Hematopoietic multipotent progenitor cell (in vitro differentiated cells): ENCODE measurements at regions not wholly inside any gene's neighbourhood (a gene's known extent, or its start where the extent isn't known, plus 50 kb on each side); places are given as distances from the start of the nearest gene placed in this dataset.
"Not testable (repeated sequence)": the region's sequence is repeated elsewhere in the genome, so short reads cannot be mapped to it uniquely, and the experiment has no call there.

Experiments
- DNase-seq, 3 donors: peaks; one replicate each; pipeline ENCODE4 v3.0.0-alpha.2; 2011 to 2015; ENCODE audit warnings: low read depth in 2 of 3, low spot score in 2 of 3

- not testable (repeated sequence) for DNase-seq
These were observed 902.9 kb upstream of the CDH18 start for GRCh38 chr5:20890936-20891335.

DNA sequence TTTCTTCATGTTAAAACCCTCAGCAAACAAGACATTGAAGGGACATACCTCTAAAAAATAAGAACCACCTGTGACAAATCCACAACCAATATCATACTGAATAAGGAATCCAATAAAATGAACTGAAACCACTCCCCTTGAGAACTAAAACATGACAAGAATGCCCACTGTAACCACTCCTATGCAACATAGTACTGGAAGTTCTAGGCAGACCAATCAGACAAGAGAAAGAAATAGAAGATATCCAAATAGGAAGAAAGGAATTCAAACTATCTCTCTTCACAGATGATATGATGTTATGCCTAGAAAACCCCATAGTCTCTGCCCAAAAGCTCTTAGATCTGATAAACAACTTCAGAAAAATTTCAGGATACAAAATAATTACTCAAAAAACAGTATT lies 887.7 kb upstream of the CDH18 start:
- DNase-seq = not testable (repeated sequence)

GRCh38 chr5:20865892-20866291 lies 877.9 kb upstream of the CDH18 start:
- DNase-seq = not testable (repeated sequence)

DNA sequence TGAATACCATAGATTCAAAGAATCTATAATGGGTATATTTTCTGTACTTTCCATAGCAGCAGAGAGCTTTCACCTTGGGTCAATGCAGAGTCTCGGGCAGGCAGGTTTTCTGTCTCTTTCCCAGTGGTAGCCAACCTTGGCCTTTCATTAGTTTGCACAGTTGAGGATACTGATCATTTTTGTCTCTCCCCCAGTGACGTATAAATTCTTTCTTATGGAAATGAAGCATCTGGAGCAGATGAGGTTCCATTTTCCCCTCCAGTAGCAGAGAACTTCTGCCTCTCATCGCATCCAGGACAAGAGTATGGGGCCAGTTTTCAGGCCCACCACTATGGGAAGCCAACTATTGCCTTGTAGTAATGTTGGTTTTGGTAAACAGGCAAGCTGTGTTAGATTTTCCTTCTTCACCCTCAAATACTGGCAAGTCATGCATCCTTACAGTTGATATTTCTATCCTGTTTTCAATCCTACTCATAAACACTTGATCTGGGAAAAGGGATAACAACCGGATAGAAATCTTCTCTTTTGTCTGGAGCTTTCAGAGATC lies 845.2 kb upstream of the CDH18 start:
- no peak for DNase-seq

GRCh38 chr5:20832204-20833080 lies 844.4 kb upstream of the CDH18 start:
- DNase-seq = no peak

DNA sequence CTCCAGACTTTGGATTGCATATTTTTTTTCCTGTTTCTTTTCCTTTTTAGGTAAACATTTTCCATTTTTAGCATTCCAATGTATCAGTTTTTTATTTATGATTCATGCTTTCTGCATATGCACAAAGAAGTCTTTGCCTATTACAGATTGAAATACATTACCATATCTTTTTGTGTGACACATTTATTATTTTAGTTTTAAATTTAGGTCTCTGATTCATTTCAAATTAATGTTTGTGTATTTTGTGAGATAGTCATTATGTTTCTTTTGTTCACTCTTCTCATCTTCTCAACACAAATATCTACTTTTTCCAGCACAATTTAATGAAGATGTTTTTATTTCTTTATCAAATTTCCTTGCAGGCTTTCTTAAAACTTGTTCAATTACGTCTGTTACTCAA lies 838.0 kb upstream of the CDH18 start:
- not testable (repeated sequence) for DNase-seq

- DNase-seq = not testable (repeated sequence)
These were observed 809.2 kb upstream of the CDH18 start for GRCh38 chr5:20797216-20797615.

DNA sequence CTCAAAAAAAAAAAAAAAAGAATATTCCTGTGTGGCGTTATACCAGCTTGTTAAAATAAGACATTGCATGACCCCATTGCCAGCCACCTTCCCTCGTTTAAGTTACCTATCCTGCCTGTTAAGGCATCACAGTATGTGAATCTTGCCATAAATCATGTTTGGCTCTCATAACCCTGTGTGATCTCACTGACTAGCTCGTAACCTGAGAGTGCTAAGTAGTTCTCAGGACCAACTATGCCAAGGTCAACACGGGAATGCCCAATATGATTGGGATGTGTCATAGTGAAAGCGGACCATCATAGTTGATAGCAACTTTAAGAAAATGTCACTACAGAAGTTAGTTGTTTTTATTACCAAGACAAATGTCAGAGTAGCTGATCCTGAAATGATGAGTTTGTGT lies 796.8 kb upstream of the CDH18 start:
- DNase-seq = not testable (repeated sequence)

GRCh38 chr5:20783484-20783883 lies 795.5 kb upstream of the CDH18 start:
- DNase-seq = not testable (repeated sequence)

GRCh38 chr5:20771338-20771737 lies 783.3 kb upstream of the CDH18 start:
- DNase-seq = not testable (repeated sequence)

- not testable (repeated sequence) for DNase-seq
These were observed 777.1 kb upstream of the CDH18 start for GRCh38 chr5:20765074-20765473.

DNA sequence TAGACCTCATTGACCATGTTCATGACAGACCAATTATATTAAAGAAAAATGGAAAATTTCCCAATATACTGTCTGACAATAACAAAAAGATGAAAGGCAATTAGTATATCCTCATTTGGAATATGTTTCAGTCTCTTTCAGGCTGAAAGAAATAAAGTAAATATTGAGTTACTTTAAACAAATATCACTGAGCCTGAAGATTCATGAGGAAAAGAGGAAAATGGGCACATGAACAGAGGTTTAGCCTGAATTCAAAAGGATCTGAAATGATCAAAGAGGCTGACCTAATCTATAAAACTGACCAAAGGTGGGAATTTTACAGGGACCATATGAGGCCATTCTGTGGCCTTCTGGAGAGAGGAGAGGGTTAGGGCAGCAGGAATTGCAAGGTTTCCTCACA lies 771.5 kb upstream of the CDH18 start:
- not testable (repeated sequence) for DNase-seq

GRCh38 chr5:20752179-20752578 lies 764.2 kb upstream of the CDH18 start:
- not testable (repeated sequence) for DNase-seq

GRCh38 chr5:20735715-20736114 lies 747.7 kb upstream of the CDH18 start:
- not testable (repeated sequence) for DNase-seq

DNA sequence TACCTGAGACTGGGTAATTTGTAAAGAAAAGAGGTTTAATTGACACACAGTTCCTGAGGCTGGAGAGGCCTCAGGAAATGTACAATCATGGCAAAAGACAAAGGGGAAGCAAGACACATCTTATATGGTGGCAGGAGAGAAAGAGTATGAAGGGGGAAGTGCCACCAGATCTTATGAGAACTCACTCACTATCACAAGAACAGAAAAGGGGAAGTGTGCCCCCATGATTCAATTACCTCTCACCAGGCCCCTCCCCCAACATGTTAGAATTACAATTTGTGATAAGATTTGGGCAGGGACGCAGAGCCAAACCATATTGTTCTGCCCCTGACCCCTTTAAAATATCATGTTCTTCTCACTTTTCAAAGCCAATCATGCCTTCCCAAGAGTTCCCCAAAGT lies 744.2 kb upstream of the CDH18 start:
- DNase-seq = not testable (repeated sequence)

GRCh38 chr5:20721286-20721685 lies 733.3 kb upstream of the CDH18 start:
- DNase-seq = not testable (repeated sequence)

GRCh38 chr5:20711520-20712155 lies 723.6 kb upstream of the CDH18 start:
- DNase-seq = not testable (repeated sequence)

DNA sequence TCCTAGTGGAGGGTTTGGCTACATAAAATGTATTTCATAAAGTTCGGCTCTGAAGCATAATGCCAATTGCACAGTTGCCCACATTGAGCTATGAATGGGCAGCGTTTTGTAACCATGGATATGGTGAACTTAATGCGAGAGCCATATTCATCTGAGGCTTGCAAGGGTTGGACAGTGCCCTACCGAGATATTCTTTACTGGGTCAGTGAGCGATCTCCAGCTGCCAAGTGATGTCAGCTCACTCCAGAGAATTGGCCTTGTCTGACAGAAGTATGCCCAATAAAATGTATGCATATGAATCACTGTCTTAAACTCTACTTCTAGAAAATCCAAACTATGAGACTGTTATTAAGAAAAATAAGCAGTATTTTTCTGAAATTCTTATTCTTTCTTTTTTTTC lies 719.6 kb upstream of the CDH18 start:
- not testable (repeated sequence) for DNase-seq

DNA sequence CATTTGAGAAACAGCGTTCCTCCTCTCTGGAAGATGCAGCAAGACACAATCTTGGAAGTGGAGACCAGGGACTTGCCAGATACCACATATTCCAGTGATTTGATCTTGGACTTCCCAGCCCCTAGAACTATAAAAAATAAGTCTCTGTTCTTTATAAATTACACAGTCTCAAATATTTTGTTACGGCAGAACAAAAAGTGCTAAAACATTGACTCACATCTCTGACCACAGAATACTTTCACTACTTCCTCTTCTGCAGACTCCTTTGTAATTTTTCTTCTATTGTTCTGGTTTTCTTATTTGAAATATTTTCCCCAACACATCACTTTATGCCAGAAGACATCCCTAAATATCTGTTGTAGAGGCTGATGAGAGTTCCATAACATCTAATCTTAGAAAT lies 706.1 kb upstream of the CDH18 start:
- DNase-seq = no peak

- DNase-seq = no peak
These were observed 704.9 kb upstream of the CDH18 start for GRCh38 chr5:20692913-20693312.

- no peak for DNase-seq
These were observed 695.4 kb upstream of the CDH18 start for GRCh38 chr5:20683241-20683940.
